GM18505 (cell line): ENCODE measurements at regions not wholly inside any gene's neighbourhood (a gene's known extent, or its start where the extent isn't known, plus 50 kb on each side); places are given as distances from the start of the nearest gene placed in this dataset.

Source experiments
- ATAC-seq: cut with Tn5 transposase; IDR thresholded peaks from one replicate; pipeline ENCODE4 v1.9.1; 2021; ENCODE audit not compliant: unreplicated experiment
- POLR2A ChIP-seq: IDR thresholded peaks from 4 replicates; pipeline ENCODE4 v1.6.1; 2011; ENCODE audit warnings: borderline replicate concordance; ENCODE audit not compliant: insufficient read depth, insufficient read length; ENCODE audit errors: extremely low read depth

GRCh38 chr15:70440416-70441138, 322.8 kb downstream of the UACA start:
- ATAC-seq, result no peak

DNA sequence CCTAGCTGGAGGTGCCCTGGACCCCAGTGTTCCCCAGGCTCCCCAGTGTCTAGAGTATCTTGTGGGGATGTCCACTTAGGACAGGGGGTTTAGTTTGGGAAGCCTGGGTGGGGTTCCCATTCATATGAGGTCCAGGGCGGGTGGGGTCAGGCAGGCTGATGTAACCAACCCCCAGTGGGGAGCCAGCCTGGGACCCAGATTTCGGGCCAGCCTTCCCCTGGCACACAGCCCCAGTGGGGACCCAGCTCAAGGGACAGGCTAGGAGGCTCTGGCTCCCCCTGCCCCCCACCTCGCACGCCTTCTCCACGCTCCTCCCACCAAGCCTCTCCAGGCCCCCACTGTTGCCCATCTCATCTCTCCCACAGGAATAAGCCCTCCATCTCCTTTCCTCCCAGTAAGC, 323.5 kb downstream of the UACA start:
- no peak for ATAC-seq
- no peak for TF ChIP-seq POLR2A

More at GRCh38 chr15:70440416-70441138, 322.8 kb downstream of the UACA start:
- TF ChIP-seq POLR2A, result no peak

- no peak for ATAC-seq
- TF ChIP-seq POLR2A, result no peak
Observed at GRCh38 chr15:70439304-70439877, 324.0 kb downstream of the UACA start.

GRCh38 chr15:70438776-70439175, 324.6 kb downstream of the UACA start:
- no peak for TF ChIP-seq POLR2A
- ATAC-seq, result no peak

DNA sequence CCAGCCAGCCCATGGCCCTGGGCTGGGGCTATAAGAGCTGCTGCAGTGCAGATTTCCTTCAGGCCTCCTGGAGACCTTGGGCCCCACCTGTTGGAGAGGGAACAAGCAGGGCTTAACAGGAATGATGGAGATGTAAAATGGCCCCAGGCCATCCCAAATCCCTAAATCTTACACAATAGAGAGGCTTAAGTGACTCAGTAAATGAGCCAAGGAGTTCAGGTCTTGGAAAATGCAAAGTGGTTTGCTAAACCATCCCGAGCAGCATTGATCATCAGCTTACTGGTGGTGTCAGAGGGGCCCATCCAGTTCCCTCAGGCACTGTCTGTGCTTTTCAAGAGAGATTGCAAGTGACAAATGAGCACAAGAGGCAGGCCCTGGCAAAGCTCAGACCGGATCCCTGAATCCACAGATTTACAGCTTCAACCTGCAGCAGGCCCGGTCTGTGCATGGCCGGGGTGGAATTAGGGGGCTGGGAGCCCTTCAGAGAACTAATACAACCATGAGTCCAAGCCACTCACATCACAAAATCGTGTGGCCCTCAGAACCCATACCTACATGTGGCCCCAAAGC, 325.4 kb downstream of the UACA start:
- no peak for TF ChIP-seq POLR2A
- no peak for ATAC-seq

DNA sequence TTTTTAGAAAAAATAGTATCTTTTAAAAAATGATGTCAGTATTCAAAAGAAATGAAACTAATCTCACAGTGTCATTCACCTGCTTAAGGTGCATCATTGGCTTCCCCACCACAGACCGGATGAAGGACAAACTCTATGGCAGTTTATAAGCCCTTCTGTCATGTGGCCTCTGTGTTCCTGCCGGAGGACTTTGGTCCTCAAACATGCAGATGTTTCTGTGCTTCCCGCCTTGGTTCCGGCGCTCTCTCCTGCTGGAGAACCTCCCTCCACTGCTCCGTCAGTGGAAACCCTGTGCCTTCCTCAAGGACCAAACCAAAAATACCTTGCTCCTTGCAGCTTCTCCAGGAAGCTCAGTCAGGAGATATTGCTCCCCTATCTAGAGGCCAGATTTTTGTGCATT, 326.3 kb downstream of the UACA start:
- TF ChIP-seq POLR2A, result no peak
- ATAC-seq, result no peak

- TF ChIP-seq POLR2A, result no peak
- ATAC-seq, result no peak
Observed at GRCh38 chr15:70436428-70436827, 326.9 kb downstream of the UACA start.

- TF ChIP-seq POLR2A, result no peak
- ATAC-seq, result no peak
Observed at GRCh38 chr15:70435872-70436271, 327.5 kb downstream of the UACA start.

- no peak for ATAC-seq
- no peak for TF ChIP-seq POLR2A
Observed at GRCh38 chr15:70435369-70435768, 328.0 kb downstream of the UACA start.

DNA sequence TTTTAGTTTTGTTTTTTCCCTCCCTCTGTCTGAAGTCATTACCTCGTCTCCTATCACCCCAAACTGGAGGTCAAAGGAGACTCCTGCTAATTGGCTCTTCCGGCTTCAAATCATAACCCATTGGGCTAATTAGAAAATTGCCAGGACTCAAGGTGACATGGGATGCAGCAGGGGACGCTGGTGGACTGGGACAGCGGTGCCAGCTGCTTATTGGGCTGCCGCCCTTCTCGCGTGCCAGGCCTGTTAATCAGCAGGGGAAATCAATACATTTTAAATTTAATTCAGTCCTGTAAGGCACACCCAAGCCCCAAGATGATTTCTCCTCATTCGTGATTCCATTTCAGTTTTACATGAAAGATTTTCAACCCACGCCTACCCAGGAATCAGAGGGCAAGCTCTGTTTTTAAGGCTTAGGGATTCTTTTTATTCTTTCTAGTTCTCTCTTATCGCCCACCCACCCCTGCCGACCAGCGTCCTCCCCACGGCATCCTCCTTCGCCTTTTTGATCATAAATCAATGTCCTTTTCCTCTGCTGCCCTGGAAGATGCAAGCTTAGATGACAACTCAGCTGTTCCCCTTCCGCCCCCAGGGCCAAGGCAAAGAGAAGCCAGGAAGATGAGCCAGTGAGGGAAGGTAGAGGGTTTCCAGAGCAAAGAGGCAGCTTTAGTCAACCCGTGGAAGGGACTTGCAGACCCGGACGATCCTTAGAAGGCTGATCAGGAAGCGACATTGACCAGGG, 329.6 kb downstream of the UACA start:
- no peak for TF ChIP-seq POLR2A
- ATAC-seq, result no peak

DNA sequence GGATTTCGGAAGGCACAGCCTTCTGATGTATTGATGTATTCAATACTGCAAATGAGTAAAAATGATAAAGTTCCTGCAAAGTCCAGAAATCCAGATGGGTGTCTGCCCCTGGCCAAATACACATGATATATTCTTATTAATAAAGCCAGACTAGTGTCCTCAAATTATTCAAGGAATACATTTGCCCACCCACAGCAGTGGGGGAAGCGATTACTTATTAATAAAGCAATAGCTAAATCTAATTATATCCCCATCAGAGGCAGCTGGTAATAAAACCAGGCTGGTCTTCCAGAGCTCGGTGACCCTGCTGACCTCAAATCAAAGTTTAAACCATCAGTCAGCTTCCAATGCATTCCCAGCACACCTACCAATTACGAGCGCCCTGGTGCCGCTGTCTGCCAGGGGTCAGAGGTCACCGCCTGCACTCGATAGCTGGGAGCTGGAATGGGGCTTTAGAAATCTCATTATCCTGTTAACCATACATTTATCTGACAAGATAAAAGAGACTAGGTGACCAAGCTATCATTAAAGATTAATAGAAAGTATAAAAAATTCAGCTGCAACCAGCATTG, 330.3 kb downstream of the UACA start:
- ATAC-seq, result no peak
- no peak for TF ChIP-seq POLR2A

GRCh38 chr15:70431854-70432253, 331.5 kb downstream of the UACA start:
- ATAC-seq, result no peak
- TF ChIP-seq POLR2A, result no peak

- TF ChIP-seq POLR2A, result no peak
- ATAC-seq, result no peak
Observed at GRCh38 chr15:70430069-70430468, 332.4 kb upstream of the TLE3 start.
